Heart left ventricle (tissue), 16 donors: ENCODE measurements at regions not wholly inside any gene's neighbourhood (a gene's known extent, or its start where the extent isn't known, plus 50 kb on each side); places are given as distances from the start of the nearest gene placed in this dataset.
"Not testable (repeated sequence)": the region's sequence is repeated elsewhere in the genome, so short reads cannot be mapped to it uniquely, and the experiment has no call there.

Experiments
- ATAC-seq, 4 donors: fragments of 200-7000 bp; cut with Tn5 transposase; one replicate each; pipeline ENCODE4 v1.9.1; 2020 to 2022; ENCODE audit warnings: moderate library complexity in 4 of 4, mild to moderate bottlenecking in 3 of 4, moderate number of reproducible peaks in 1 of 4
- DNase-seq, 5 donors: peaks; one replicate each; pipeline ENCODE4 v3.0.0-alpha.2; 2020
- H3K27ac ChIP-seq, 12 donors: fragments of 200-600 bp; sonication (generic) in 4 of 12; one replicate each; pipeline versions ENCODE4 v1.5.0 to v1.8.0; 2016 to 2022; ENCODE audit warnings: mild to moderate bottlenecking in 2 of 12
- H3K27me3 ChIP-seq, 9 donors: fragments of 200-600 bp; sonication (generic) in 2 of 9; one replicate each; pipeline versions ENCODE4 v1.5.1 to v1.8.0; 2016 to 2022; ENCODE audit warnings: mild to moderate bottlenecking in 3 of 9
- H3K36me3 ChIP-seq, 9 donors: fragments of 200-600 bp; sonication (generic) in 2 of 9; one replicate each; pipeline versions ENCODE4 v1.5.0 to v1.8.0; 2018 to 2022; ENCODE audit warnings: mild to moderate bottlenecking in 2 of 9
- H3K4me1 ChIP-seq, 12 donors: fragments of 200-600 bp; sonication (generic) in 4 of 12; one replicate each; pipeline versions ENCODE4 v1.5.0 to v1.8.0; 2016 to 2022; ENCODE audit warnings: mild to moderate bottlenecking in 3 of 12
- H3K4me3 ChIP-seq, 12 donors: fragments of 200-600 bp; sonication (generic) in 4 of 12; one replicate each; pipeline versions ENCODE4 v1.5.0 to v1.8.0; 2017 to 2022; ENCODE audit warnings: mild to moderate bottlenecking in 9 of 12, moderate library complexity in 4 of 12
- H3K9me3 ChIP-seq, 12 donors: fragments of 200-600 bp; sonication (generic) in 4 of 12; one replicate each; pipeline versions ENCODE4 v1.5.0 to v1.8.0; 2016 to 2022; ENCODE audit warnings: mild to moderate bottlenecking in 1 of 12
- CTCF ChIP-seq, 12 donors: fragments of 200-600 bp; sonication (generic) in 4 of 12; IDR thresholded peaks; one replicate each; pipeline versions ENCODE4 v1.5.0 to v1.8.0; 2018 to 2022; ENCODE audit warnings: antibody characterized with exemption in 12 of 12, mild to moderate bottlenecking in 5 of 12
- POLR2A ChIP-seq, 2 donors: fragments of 450-650 bp; IDR thresholded peaks; one replicate each; pipeline ENCODE4 v1.6.1; 2017; ENCODE audit warnings: antibody characterized with exemption in 2 of 2, mild to moderate bottlenecking in 2 of 2, moderate library complexity in 2 of 2
- WGBS, 4 donors: extraction: QIAGEN DNeasy Blood & Tissue Kit in 2 of 4; methylation state at CpG; one replicate each; pipeline versions ENCODE4 v1.1.5 to v1.1.7; 2013 to 2018; 5-methylcytosine and 5-hydroxymethylcytosine counted together
- intact Hi-C, 10 donors: fragments of 100-400 bp; cut with DNase I; formaldehyde crosslinking; loops; one replicate each; pipeline versions ENCODE4 v1.11.1 to v1.14.2; 2022
- donor health status: ischemic (EF 13 %, LVEDD 7.1; RV severe dilation, severe dysfunction).
- donor health status: healthy with polysubstance abuse.
- donor health status: DM: no; HTN: yes; CAD: no.
- donor health status: DM: no; HTN: no; CAD: no.
- donor health status: ischemic (EF 25% LVEDD 6.9; RV normal size, moderate dysfunction).
- donor health status: ischemic (EF 25% LVEDD 5.7; RV mildly dilated, moderate dysfunction).
- donor health status: healthy.
- donor health status: DM: yes; HTN: yes; CAD: no.
- donor health status: ischemic (EF 35%, LVEDD 5.7; RV mildly dilated, moderate dysfunction).
- donor health status: nonischemic (EF 11% LVEDD 7.7; RV severe dilation, severe dysfunction).
- donor health status: DM: yes; HTN: yes; CAD: no.
- donor health status: PGD.
- donor health status: ischemic (EF 29% LVEDD 5.4; RV normal size, mild dysfunction).
- donor health status: nonischemic (EF 23%, LVEDD 6.1; RV moderate dilation, normal function).

DNA sequence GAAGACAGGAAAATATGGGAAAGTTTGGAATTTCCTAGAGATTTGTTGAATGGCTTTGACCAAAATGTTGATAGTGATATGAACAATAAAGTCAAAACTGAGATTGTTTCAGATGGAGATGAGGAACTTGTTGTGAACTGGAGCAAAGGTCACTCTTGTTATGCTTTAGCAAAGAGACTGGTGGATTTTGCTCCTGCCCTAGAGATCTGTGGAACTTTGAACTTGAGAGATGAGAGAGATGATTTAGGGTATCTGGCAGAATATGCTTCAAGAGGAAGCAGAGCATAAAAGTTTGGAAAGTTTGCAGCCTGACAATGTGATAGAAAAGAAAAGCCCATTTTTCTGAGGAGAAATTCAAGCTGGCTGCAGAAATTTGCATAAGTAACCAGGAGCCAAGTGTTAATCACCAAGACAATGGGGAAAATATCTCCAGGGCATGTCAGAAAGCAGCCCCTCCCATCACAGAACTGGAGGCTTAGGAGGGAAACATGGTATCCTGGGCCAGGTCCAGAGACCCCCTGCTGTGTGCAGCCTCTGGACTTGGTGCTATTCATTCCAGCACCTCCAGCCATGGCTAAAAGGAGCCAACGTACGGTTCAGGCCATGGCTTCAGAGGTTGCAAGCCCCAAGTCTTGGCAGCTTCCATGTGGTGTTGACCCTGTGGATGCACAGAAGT is 114.3 kb upstream of the STARD4 start:
- Histone ChIP-seq H3K4me1 (peaks cover 0 to 3% (median 0%) of the 10 kb centered on the region in 12 donors), H3K9me3 (no peaks in the 10 kb centered on the region), H3K27me3 (no peaks in the 10 kb centered on the region), H3K27ac (no peak overlapping the region), H3K36me3 (no peaks in the 10 kb centered on the region), H3K4me3 (no peak overlapping the region)
- DNase-seq (no peak), ATAC-seq (no peak)
- intact Hi-C loops = no loop called here
- TF ChIP-seq POLR2A (IDR thresholded peaks at IDR 0.05) = no peak
- 85 to 100% (median 94%) methylated on average over 2 of the region's 2 CpGs for WGBS, 4 donors

- no peak for DNase-seq
- WGBS, 4 donors = 92 to 95% (median 94%) methylated on average over 5 of the region's 5 CpGs
- no peak for TF ChIP-seq POLR2A (IDR thresholded peaks at IDR 0.05)
- TF ChIP-seq CTCF (IDR thresholded peaks at IDR 0.05) = no peak
Measured at GRCh38 chr5:111618623-111619271, 106.4 kb upstream of the STARD4 start.

GRCh38 chr5:111615054-111615453 is 102.7 kb upstream of the STARD4 start:
- no peak overlapping the region for H3K27ac ChIP-seq
- DNase-seq = no peak
- H3K4me3 ChIP-seq = no peak overlapping the region
- H3K27me3 ChIP-seq = no peaks in the 10 kb centered on the region
- H3K4me1 ChIP-seq = no peaks in the 10 kb centered on the region
- peaks cover 0 to 17% (median 0%) of the 10 kb centered on the region in 12 donors for H3K9me3 ChIP-seq
- no peak for TF ChIP-seq POLR2A (IDR thresholded peaks at IDR 0.05)
- no peak for TF ChIP-seq CTCF (IDR thresholded peaks at IDR 0.05)
- 93 to 100% (median 99%) methylated on average over 1 of the region's 1 CpG for WGBS, 4 donors
- ATAC-seq = no peak
- intact Hi-C loops = no loop called here
- H3K36me3 ChIP-seq = no peaks in the 10 kb centered on the region

More at GRCh38 chr5:111618623-111619271, 106.4 kb upstream of the STARD4 start:
- H3K27me3 ChIP-seq = no peaks in the 10 kb centered on the region
- ATAC-seq = no peak
- peaks cover 0 to 11% (median 0%) of the 10 kb centered on the region in 12 donors for H3K9me3 ChIP-seq
- H3K36me3 ChIP-seq = no peaks in the 10 kb centered on the region
- no peaks in the 10 kb centered on the region for H3K4me1 ChIP-seq
- H3K27ac ChIP-seq = no peak overlapping the region
- intact Hi-C loops = no loop called here
- no peak overlapping the region for H3K4me3 ChIP-seq

DNA sequence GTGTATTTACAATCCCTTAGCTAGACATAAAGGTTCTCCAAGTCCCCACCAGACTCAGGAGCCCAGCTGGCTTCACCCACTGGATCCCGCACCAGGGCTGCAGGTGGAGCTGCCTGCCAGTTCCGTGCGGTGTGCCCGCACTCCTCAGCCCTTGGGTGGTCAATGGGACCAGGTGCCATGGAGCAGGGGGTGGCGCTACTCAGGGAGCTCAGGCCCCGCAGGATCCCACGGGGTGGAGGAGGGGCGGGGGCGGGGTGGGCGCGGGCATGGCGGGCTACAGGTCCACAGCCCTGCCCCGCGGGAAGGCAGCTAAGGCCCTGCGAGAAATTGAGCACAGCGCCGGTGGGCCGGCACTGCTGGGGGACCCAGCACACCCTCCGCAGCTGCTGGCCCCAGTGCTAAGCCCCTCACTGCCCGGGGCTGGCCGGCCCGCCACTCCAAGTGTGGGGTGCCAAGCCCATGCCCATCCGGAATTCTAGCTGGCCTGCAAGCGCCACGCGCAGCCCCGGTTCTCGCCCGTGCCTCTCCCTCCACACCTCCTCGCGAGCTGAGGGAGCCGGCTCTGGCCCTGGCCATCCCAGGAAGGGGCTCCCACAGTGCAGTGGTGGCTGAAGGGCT is 99.8 kb upstream of the STARD4 start:
- intact Hi-C loops, DNase-seq, H3K4me3 ChIP-seq, H3K27ac ChIP-seq, ATAC-seq, H3K36me3 ChIP-seq, H3K27me3 ChIP-seq, H3K4me1 ChIP-seq: not testable (repeated sequence)
- peaks cover 0 to 17% (median 0%) of the 10 kb centered on the region in 12 donors for H3K9me3 ChIP-seq
- 92 to 95% (median 94%) methylated on average over 18 to 32 of the region's 32 CpGs for WGBS, 4 donors

DNA sequence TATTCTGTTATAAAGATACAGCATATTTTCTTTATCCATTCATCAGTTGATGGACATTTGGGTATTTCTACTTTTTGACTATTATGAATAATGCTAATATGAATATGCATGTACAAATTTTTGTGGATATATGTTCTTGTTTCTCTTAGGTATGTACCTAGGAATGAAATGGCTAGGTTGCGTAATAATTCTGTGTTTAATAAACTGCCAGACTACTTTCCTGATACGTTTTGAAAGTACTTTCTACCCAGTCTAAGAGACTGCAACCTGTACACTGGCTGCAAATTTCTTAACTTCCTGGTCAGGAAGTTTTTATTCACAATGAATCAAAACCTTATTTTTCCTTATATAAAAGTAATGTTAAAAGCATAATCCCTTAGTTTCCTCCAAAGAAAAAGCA is 93.9 kb upstream of the STARD4 start:
- TF ChIP-seq CTCF (IDR thresholded peaks at IDR 0.05) = no peak
- TF ChIP-seq POLR2A (IDR thresholded peaks at IDR 0.05) = no peak
- Histone ChIP-seq H3K4me1 (no peaks in the 10 kb centered on the region), H3K36me3 (no peaks in the 10 kb centered on the region), H3K4me3 (no peak overlapping the region), H3K27me3 (no peaks in the 10 kb centered on the region), H3K9me3 (peaks cover 0 to 8% (median 0%) of the 10 kb centered on the region in 12 donors), H3K27ac (no peak overlapping the region)
- ATAC-seq (no peak), DNase-seq (no peak)
- intact Hi-C loops = no loop called here
- WGBS, 4 donors = 75 to 85% (median 80%) methylated on average over 2 of the region's 2 CpGs
